ENCODE measurements at regions not wholly inside any gene's neighbourhood (a gene's known extent, or its start where the extent isn't known, plus 50 kb on each side); places are given as distances from the start of the nearest gene placed in this dataset.

DNA sequence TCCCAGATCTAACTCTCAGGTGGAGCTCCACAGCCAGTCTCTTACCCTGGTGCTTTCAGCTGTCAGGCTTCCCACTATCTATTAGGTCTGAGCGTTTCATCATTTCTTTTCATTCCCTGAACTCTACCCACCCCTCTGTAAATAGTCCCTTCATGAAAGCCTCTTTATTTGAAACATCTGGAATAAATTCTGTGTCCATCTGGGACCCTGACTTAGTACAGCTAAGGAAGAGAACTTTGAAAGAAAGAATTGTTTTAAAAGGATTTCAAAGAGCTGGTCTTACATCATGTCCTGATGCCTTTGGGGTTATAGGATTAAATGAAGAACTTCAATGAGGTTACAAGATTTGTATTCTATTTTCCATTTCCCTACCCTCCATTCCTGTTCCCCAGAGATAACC is 388.5 kb upstream of the CA10 start:
- TF ChIP-seq CTCF (IDR thresholded peaks at IDR 0.05): no peak
- no peak for TF ChIP-seq POLR2A (IDR thresholded peaks at IDR 0.05)
